HEK293T (cell line): ENCODE measurements at regions not wholly inside any gene's neighbourhood (a gene's known extent, or its start where the extent isn't known, plus 50 kb on each side); places are given as distances from the start of the nearest gene placed in this dataset.

Source experiments
- ARNT ChIP-seq: fragments of 450-650 bp; IDR thresholded peaks from 2 replicates; pipeline ENCODE4 v1.6.1; 2017; ENCODE audit warnings: mild to moderate bottlenecking
- CTBP1 ChIP-seq: fragments of 450-650 bp; IDR thresholded peaks from 2 replicates; pipeline ENCODE4 v1.6.1; 2016; ENCODE audit warnings: borderline replicate concordance
- FOXA1 ChIP-seq: fragments of 450-650 bp; IDR thresholded peaks from 2 replicates; pipeline ENCODE4 v1.6.1; 2016; ENCODE audit warnings: mild to moderate bottlenecking
- FOXK2 ChIP-seq: fragments of 450-650 bp; IDR thresholded peaks from 2 replicates; pipeline ENCODE4 v1.6.1; 2016; ENCODE audit warnings: mild to moderate bottlenecking
- FOXM1 ChIP-seq: fragments of 450-650 bp; IDR thresholded peaks from 2 replicates; pipeline ENCODE4 v1.6.1; 2017; ENCODE audit warnings: mild to moderate bottlenecking, borderline replicate concordance
- HDGF ChIP-seq: fragments of 450-650 bp; IDR thresholded peaks from 2 replicates; pipeline ENCODE4 v1.6.1; 2017; ENCODE audit warnings: antibody characterized with exemption, borderline replicate concordance
- L3MBTL2 ChIP-seq: fragments of 450-650 bp; conservative IDR thresholded peaks from 2 replicates; pipeline ENCODE4 v1.6.1; 2016; ENCODE audit warnings: mild to moderate bottlenecking
- NFRKB ChIP-seq: fragments of 450-650 bp; IDR thresholded peaks from 2 replicates; pipeline ENCODE4 v1.6.1; 2016; ENCODE audit warnings: mild to moderate bottlenecking, moderate library complexity
- PKNOX1 ChIP-seq: fragments of 450-650 bp; IDR thresholded peaks from 2 replicates; pipeline ENCODE4 v1.6.1; 2016
- SP1 ChIP-seq: fragments of 450-650 bp; IDR thresholded peaks from 2 replicates; pipeline ENCODE4 v1.6.1; 2017
- TARDBP ChIP-seq: fragments of 450-650 bp; IDR thresholded peaks from 2 replicates; pipeline ENCODE4 v1.6.1; 2016

- TF ChIP-seq CTBP1 (no peak), SP1 (no peak), NFRKB (no peak), PKNOX1 (no peak), FOXA1 (no peak), L3MBTL2 (no peak), ARNT (no peak), TARDBP (no peak), FOXK2 (no peak), FOXM1 (no peak), HDGF (no peak)
Observed at GRCh38 chr2:3971652-3972192, 268.3 kb downstream of the DCDC2C start.
